Neural cell (in vitro differentiated cells): ENCODE measurements at regions not wholly inside any gene's neighbourhood (a gene's known extent, or its start where the extent isn't known, plus 50 kb on each side); places are given as distances from the start of the nearest gene placed in this dataset.

ENCODE experiments used
- H2AFZ ChIP-seq: fragments of 200-600, 300-800 bp; sonication (generic), shearing (Covaris generic); 2 replicates; pipeline ENCODE4 v1.6.0; 2014; ENCODE audit warnings: low read depth, mild to moderate bottlenecking, antibody characterized with exemption, low read length, moderate library complexity
- H3F3A ChIP-seq: fragments of 200-600 bp; shearing (Covaris generic); 2 replicates; pipeline ENCODE4 v1.6.1; 2016; ENCODE audit warnings: mild to moderate bottlenecking, moderate library complexity, mixed read lengths, antibody characterized with exemption, low read length; ENCODE audit not compliant: insufficient read depth, poor library complexity, severe bottlenecking
- H3K27ac ChIP-seq: fragments of 200-600, 300-800 bp; sonication (generic), shearing (Covaris generic); 2 replicates; pipeline ENCODE4 v1.5.1; 2014; ENCODE audit warnings: mild to moderate bottlenecking, low read length, moderate library complexity
- H3K27me3 ChIP-seq: fragments of 300-800, 200-600 bp; sonication (generic), shearing (Covaris generic); 2 replicates; pipeline ENCODE4 v1.6.0; 2014; ENCODE audit warnings: mild to moderate bottlenecking, low read depth, low read length, moderate library complexity; ENCODE audit not compliant: insufficient read depth
- H3K36me3 ChIP-seq: fragments of 300-800, 200-600 bp; sonication (generic), shearing (Covaris generic); 2 replicates; pipeline ENCODE4 v1.5.1; 2014; ENCODE audit warnings: mild to moderate bottlenecking, antibody characterized with exemption, low read length, moderate library complexity; ENCODE audit not compliant: insufficient read depth
- H3K4me2 ChIP-seq: fragments of 300-800, 200-600 bp; sonication (generic), shearing (Covaris generic); 2 replicates; pipeline ENCODE4 v1.6.0; 2014; ENCODE audit warnings: mild to moderate bottlenecking, low read length
- H3K4me3 ChIP-seq: fragments of 300-800, 200-600 bp; sonication (generic), shearing (Covaris generic); 2 replicates; pipeline ENCODE4 v1.5.1; 2014; ENCODE audit warnings: mild to moderate bottlenecking, low read length, moderate library complexity
- H3K79me2 ChIP-seq: fragments of 200-600 bp; shearing (Covaris generic); replicated peaks from 2 replicates; pipeline ENCODE4 v1.6.0; 2014; ENCODE audit warnings: mild to moderate bottlenecking, low read length, moderate library complexity; ENCODE audit not compliant: insufficient read depth
- H3K9ac ChIP-seq: fragments of 300-800, 200-600 bp; sonication (generic), shearing (Covaris generic); 2 replicates; pipeline ENCODE4 v1.6.1; 2016; ENCODE audit warnings: mild to moderate bottlenecking, low read length, mixed read lengths
- H3K9me2 ChIP-seq: fragments of 200-600 bp; shearing (Covaris generic); 2 replicates; pipeline ENCODE4 v1.6.1; 2016; ENCODE audit warnings: mild to moderate bottlenecking, low read length, mixed read lengths; ENCODE audit not compliant: insufficient read depth
- H3K9me3 ChIP-seq: fragments of 200-600, 300-800 bp; sonication (generic), shearing (Covaris generic); 2 replicates; pipeline ENCODE4 v1.6.1; 2016; ENCODE audit warnings: mild to moderate bottlenecking, mixed run types, low read length, moderate library complexity, mixed read lengths
- H4K20me1 ChIP-seq: fragments of 200-600 bp; shearing (Covaris generic); 2 replicates; pipeline ENCODE4 v1.6.1; 2016; ENCODE audit warnings: mild to moderate bottlenecking, mixed run types; ENCODE audit not compliant: insufficient read depth
- CTCF ChIP-seq: fragments of 450-650 bp; IDR thresholded peaks from 2 replicates; pipeline ENCODE4 v1.5.1; 2014; ENCODE audit warnings: antibody characterized with exemption, mild to moderate bottlenecking, moderate library complexity; ENCODE audit not compliant: poor library complexity, severe bottlenecking
- EP300 ChIP-seq: fragments of 450-650 bp; conservative IDR thresholded peaks from 2 replicates; pipeline ENCODE4 v1.6.1; 2014; ENCODE audit warnings: antibody characterized with exemption, mild to moderate bottlenecking, moderate library complexity; ENCODE audit not compliant: poor library complexity, severe bottlenecking
- EZH2 ChIP-seq: fragments of 200-600, 300-800 bp; shearing (Covaris generic), sonication (generic); IDR thresholded peaks from 2 replicates; pipeline ENCODE4 v1.6.1; 2014; ENCODE audit warnings: antibody characterized with exemption, low read length, borderline replicate concordance, mild to moderate bottlenecking; ENCODE audit not compliant: insufficient read depth, poor library complexity, severe bottlenecking
- MXI1 ChIP-seq: fragments of 450-650 bp; conservative IDR thresholded peaks from 2 replicates; pipeline ENCODE4 v1.6.1; 2014; ENCODE audit warnings: antibody characterized with exemption, mild to moderate bottlenecking; ENCODE audit not compliant: poor library complexity, severe bottlenecking
- POLR2AphosphoS5 ChIP-seq: IDR thresholded peaks from 2 replicates; pipeline ENCODE4 v1.6.1; 2012
- RAD21 ChIP-seq: fragments of 450-650 bp; conservative IDR thresholded peaks from 2 replicates; pipeline ENCODE4 v1.6.1; 2014; ENCODE audit warnings: antibody characterized with exemption, mild to moderate bottlenecking, moderate library complexity
- SMC3 ChIP-seq: fragments of 450-650 bp; conservative IDR thresholded peaks from 2 replicates; pipeline ENCODE4 v1.6.1; 2014; ENCODE audit warnings: antibody characterized with exemption, mild to moderate bottlenecking, moderate library complexity; ENCODE audit not compliant: poor library complexity
- TAF1 ChIP-seq: IDR thresholded peaks from 2 replicates; pipeline ENCODE4 v1.6.1; 2012; ENCODE audit warnings: low read depth
- TF ChIP-seq, protein P1 (sequence below): IDR thresholded peaks from 2 replicates; pipeline ENCODE4 v1.6.1; 2012; ENCODE audit warnings: borderline replicate concordance

- no peaks in the 10 kb centered on the region for H3K9me3 ChIP-seq
- no peaks in the 10 kb centered on the region for H3K9me2 ChIP-seq
- H3K36me3 ChIP-seq, result no peaks in the 10 kb centered on the region
- no peaks in the 10 kb centered on the region for H3K27me3 ChIP-seq
- no peaks in the 10 kb centered on the region for H3K79me2 ChIP-seq
- H3K9ac ChIP-seq, result no peak overlapping the region
- no peak overlapping the region for H3K27ac ChIP-seq
- H3F3A ChIP-seq, result no peaks in the 10 kb centered on the region
- TF ChIP-seq MXI1 (no peak), CTCF (no peak), TAF1 (no peak)
- H3K4me3 ChIP-seq, result no peak overlapping the region
- no peaks in the 10 kb centered on the region for H4K20me1 ChIP-seq
- H2AFZ ChIP-seq, result no peak overlapping the region
- no peak overlapping the region for H3K4me2 ChIP-seq
Observed at GRCh38 chr6:105705608-105706007, 302.7 kb upstream of the PREP start.

DNA sequence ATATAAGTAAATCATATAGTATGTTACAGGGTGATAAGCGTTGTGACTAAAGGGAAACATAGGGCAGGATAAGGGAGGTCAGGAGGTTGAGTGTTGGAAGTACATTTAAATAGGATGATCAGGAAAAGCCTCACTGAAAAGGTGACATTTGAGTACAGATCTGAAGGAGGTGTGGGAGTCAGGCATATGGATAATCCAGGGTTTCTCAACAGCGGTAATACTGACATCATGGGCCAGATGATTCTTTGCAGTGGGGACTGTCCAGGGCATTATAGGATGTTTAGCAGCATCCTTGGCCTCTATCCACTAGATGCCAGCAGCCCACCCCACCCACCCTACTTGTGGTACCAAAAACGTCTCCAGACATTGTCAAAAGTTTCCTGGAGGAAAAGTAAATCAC, 292.6 kb upstream of the PREP start:
- H3F3A ChIP-seq, result peaks cover 8% of the 10 kb centered on the region

GRCh38 chr6:105692613-105693215, 289.8 kb upstream of the PREP start:
- H3F3A ChIP-seq, result peaks cover 8% of the 10 kb centered on the region
- no peaks in the 10 kb centered on the region for H3K9me2 ChIP-seq
- H3K9ac ChIP-seq, result no peak overlapping the region
- H4K20me1 ChIP-seq, result no peaks in the 10 kb centered on the region
- H3K36me3 ChIP-seq, result no peaks in the 10 kb centered on the region
- TF ChIP-seq TAF1 (no peak), EZH2 (no peak), EP300 (peak; percentile 86), POLR2AphosphoS5 (peak; percentile 93)
- TF ChIP-seq, protein P1, sequence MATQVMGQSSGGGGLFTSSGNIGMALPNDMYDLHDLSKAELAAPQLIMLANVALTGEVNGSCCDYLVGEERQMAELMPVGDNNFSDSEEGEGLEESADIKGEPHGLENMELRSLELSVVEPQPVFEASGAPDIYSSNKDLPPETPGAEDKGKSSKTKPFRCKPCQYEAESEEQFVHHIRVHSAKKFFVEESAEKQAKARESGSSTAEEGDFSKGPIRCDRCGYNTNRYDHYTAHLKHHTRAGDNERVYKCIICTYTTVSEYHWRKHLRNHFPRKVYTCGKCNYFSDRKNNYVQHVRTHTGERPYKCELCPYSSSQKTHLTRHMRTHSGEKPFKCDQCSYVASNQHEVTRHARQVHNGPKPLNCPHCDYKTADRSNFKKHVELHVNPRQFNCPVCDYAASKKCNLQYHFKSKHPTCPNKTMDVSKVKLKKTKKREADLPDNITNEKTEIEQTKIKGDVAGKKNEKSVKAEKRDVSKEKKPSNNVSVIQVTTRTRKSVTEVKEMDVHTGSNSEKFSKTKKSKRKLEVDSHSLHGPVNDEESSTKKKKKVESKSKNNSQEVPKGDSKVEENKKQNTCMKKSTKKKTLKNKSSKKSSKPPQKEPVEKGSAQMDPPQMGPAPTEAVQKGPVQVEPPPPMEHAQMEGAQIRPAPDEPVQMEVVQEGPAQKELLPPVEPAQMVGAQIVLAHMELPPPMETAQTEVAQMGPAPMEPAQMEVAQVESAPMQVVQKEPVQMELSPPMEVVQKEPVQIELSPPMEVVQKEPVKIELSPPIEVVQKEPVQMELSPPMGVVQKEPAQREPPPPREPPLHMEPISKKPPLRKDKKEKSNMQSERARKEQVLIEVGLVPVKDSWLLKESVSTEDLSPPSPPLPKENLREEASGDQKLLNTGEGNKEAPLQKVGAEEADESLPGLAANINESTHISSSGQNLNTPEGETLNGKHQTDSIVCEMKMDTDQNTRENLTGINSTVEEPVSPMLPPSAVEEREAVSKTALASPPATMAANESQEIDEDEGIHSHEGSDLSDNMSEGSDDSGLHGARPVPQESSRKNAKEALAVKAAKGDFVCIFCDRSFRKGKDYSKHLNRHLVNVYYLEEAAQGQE, result no peak
- no peaks in the 10 kb centered on the region for H3K27me3 ChIP-seq
- peak overlapping the region; percentile 42 for H3K4me2 ChIP-seq
- H3K27ac ChIP-seq, result peak overlapping the region; percentile 31
- no peaks in the 10 kb centered on the region for H3K9me3 ChIP-seq
- no peaks in the 10 kb centered on the region for H3K79me2 ChIP-seq
- no peak overlapping the region for H2AFZ ChIP-seq
- H3K4me3 ChIP-seq, result peak overlapping the region; percentile 20

More for the DNA sequence above, 292.6 kb upstream of the PREP start:
- TF ChIP-seq SMC3 (no peak), TAF1 (no peak), EZH2 (no peak), MXI1 (no peak), RAD21 (no peak)
- TF ChIP-seq, protein P1, result no peak
- no peaks in the 10 kb centered on the region for H3K27me3 ChIP-seq
- H3K4me2 ChIP-seq, result no peak overlapping the region
- H3K79me2 ChIP-seq, result no peaks in the 10 kb centered on the region
- no peaks in the 10 kb centered on the region for H4K20me1 ChIP-seq
- H3K36me3 ChIP-seq, result no peaks in the 10 kb centered on the region
- no peaks in the 10 kb centered on the region for H3K9me2 ChIP-seq
- H2AFZ ChIP-seq, result no peak overlapping the region
- H3K9me3 ChIP-seq, result no peaks in the 10 kb centered on the region
- H3K9ac ChIP-seq, result no peak overlapping the region
- H3K4me3 ChIP-seq, result no peak overlapping the region
- H3K27ac ChIP-seq, result no peak overlapping the region
